Hepatocyte (in vitro differentiated cells): ENCODE measurements at regions not wholly inside any gene's neighbourhood (a gene's known extent, or its start where the extent isn't known, plus 50 kb on each side); places are given as distances from the start of the nearest gene placed in this dataset.

Experiments used
- CTCF ChIP-seq: fragments of 200-600 bp; sonication (generic); IDR thresholded peaks from 2 replicates; pipeline ENCODE4 v1.5.1; 2016; ENCODE audit warnings: antibody characterized with exemption, mild to moderate bottlenecking; ENCODE audit not compliant: poor library complexity
- EZH2phosphoT487 ChIP-seq: fragments of 200-600 bp; sonication (generic); IDR thresholded peaks from one replicate; pipeline ENCODE4 v1.6.1; 2018; ENCODE audit warnings: antibody characterized with exemption, mild to moderate bottlenecking, low read depth, moderate library complexity; ENCODE audit not compliant: unreplicated experiment, severe bottlenecking

GRCh38 chr6:122918714-122919113 is 77.3 kb upstream of the CLVS2 start:
- TF ChIP-seq CTCF (no peak), EZH2phosphoT487 (no peak)
